Fibroblast of mammary gland (primary cell): ENCODE measurements at regions not wholly inside any gene's neighbourhood (a gene's known extent, or its start where the extent isn't known, plus 50 kb on each side); places are given as distances from the start of the nearest gene placed in this dataset.

Experiments used
- DNase-seq: peaks from one replicate; pipeline ENCODE4 v3.0.0-alpha.2; 2010; ENCODE audit warnings: low read depth
- H3K4me3 ChIP-seq: 2 replicates; pipeline ENCODE4 v1.5.1; 2011; ENCODE audit warnings: low read depth, mild to moderate bottlenecking, low read length, moderate library complexity; ENCODE audit not compliant: control insufficient read depth
- TF ChIP-seq, protein P1 (sequence below): conservative IDR thresholded peaks from 2 replicates; pipeline ENCODE4 v1.5.1; 2011; ENCODE audit warnings: low read depth, low read length, inconsistent platforms; ENCODE audit not compliant: control insufficient read depth, insufficient read depth

DNA sequence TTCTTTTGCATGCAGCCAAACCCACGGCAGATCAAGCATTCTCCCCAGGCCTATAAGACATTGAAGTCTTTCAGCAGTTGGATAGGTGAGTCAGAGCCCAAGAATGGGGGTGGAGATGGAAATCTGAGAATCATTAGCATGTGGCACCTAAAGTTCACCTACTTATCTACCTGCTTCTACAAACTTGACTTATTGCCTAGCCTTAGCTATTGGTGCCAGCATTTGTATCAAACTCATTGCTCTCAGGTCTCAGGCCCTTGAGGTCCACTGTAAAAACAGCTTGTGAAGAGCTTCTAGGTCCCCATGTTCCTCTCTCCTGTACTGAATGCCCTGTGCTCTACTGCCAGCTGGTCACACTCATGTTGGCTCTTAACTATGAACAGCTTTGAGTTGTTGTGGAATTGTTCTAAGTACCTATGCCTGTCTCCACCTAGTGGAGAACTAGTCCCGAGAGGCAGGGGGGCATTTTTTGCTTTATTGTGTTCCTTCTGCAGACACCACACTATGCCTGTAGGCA lies 278.4 kb upstream of the SPRED2 start:
- H3K4me3 ChIP-seq = no peak overlapping the region
- peak; percentile 19 for DNase-seq
- TF ChIP-seq, protein P1, sequence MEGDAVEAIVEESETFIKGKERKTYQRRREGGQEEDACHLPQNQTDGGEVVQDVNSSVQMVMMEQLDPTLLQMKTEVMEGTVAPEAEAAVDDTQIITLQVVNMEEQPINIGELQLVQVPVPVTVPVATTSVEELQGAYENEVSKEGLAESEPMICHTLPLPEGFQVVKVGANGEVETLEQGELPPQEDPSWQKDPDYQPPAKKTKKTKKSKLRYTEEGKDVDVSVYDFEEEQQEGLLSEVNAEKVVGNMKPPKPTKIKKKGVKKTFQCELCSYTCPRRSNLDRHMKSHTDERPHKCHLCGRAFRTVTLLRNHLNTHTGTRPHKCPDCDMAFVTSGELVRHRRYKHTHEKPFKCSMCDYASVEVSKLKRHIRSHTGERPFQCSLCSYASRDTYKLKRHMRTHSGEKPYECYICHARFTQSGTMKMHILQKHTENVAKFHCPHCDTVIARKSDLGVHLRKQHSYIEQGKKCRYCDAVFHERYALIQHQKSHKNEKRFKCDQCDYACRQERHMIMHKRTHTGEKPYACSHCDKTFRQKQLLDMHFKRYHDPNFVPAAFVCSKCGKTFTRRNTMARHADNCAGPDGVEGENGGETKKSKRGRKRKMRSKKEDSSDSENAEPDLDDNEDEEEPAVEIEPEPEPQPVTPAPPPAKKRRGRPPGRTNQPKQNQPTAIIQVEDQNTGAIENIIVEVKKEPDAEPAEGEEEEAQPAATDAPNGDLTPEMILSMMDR = peak; percentile 43

DNA sequence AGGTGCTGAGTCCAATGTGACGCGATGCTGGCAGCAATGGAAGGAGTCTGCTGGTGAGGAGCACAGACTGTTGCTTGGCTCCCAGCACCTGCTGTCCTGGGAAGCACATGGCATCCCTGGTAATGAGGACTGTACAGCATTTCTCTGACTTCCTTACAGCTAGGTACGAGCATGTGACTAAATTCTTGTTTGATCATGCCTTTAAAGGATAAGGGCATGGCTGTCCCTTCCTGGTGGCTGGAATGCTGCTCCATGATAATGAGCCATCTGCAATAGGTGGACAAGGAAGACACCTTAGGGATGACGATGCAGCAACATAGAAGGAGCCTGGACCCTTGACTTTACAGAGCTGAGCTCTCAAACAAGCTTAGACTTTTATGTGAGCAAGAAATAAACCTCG lies 278.0 kb upstream of the SPRED2 start:
- DNase-seq = no peak
- H3K4me3 ChIP-seq = no peak overlapping the region
- TF ChIP-seq, protein P1 = no peak

DNA sequence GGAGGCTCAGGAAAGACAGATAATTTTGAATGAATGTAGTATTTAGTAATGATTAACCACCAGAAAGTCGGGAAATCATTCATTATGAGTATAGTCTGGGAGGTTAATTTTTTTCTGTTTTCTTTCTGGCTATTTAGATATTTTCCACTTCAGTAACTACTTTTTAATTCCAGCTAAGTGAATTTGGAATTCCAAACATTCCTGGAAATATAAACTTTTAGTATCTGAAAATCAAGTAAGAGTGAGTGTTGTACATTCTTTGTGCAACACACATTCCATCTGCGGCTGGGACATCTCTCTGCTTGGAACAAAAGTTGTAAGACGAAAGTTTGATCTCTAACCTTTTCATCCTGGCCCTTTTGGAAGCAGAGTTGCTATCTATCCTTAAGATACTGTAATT lies 275.7 kb upstream of the SPRED2 start:
- no peak overlapping the region for H3K4me3 ChIP-seq
- DNase-seq = no peak
- TF ChIP-seq, protein P1 = no peak

DNA sequence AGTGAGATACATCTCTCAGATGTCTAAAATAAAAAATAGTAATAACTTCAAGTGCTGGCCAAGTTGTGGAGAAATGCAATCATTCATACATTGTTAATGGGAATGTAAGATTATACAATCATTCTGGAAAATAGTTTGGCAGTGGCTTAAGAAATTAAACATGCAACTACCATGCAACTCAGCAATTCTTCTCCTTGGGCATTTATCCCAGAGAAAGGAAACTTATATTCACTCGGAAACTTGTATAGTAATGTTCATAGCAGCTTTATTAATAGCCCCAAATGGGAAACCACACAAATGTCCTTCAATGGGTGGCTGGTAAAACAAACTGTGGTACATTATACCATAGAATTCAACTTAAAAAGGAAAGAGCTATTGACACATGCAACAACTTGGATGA lies 274.0 kb upstream of the SPRED2 start:
- TF ChIP-seq, protein P1 = no peak
- H3K4me3 ChIP-seq = no peak overlapping the region
- DNase-seq = no peak

DNA sequence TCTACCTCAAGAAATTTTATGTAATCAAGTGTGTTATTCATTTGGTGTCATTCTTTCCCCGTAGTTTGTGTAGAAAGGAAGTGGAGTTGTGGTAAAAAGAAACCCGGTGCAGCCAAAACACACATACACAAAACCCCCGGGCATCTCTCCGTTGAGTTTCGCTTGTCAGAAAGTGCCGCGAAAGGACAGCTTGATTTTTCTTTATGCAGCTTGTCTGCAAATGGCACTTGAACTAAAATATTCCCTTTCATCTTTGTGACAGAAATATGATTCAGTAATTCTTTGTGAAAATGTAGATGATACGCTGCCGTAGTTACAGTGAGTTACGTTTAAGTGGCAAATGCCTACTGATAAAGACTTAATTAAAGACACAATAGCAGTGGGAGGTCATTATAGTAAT lies 268.8 kb upstream of the SPRED2 start:
- H3K4me3 ChIP-seq = no peak overlapping the region
- TF ChIP-seq, protein P1 = no peak
- DNase-seq = no peak

DNA sequence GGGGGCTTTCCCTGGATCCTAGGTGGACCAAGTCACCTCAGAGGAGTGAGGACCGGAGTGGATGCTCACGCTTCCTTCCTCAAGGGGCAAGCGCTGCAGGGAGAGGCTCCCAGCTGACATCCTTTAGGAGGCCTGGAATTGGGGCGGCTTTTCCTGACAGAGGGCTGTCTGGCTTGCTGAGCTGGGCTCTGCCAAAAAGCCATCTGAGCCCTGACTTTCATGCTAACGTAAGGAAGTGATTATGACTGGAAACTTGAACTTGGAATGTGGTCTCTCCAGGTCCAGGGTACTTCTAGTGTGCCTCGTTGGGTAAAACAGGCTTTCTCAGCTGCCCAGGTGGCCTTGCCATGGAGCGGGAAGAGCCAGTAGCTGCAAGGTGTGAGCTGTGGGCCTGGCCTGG lies 268.3 kb upstream of the SPRED2 start:
- TF ChIP-seq, protein P1 = no peak

More for the DNA sequence above, 268.3 kb upstream of the SPRED2 start:
- no peak for DNase-seq
- no peak overlapping the region for H3K4me3 ChIP-seq
